ENCODE measurements at regions not wholly inside any gene's neighbourhood (a gene's known extent, or its start where the extent isn't known, plus 50 kb on each side); places are given as distances from the start of the nearest gene placed in this dataset.
"Not testable (repeated sequence)": the region's sequence is repeated elsewhere in the genome, so short reads cannot be mapped to it uniquely, and the experiment has no call there.

DNA sequence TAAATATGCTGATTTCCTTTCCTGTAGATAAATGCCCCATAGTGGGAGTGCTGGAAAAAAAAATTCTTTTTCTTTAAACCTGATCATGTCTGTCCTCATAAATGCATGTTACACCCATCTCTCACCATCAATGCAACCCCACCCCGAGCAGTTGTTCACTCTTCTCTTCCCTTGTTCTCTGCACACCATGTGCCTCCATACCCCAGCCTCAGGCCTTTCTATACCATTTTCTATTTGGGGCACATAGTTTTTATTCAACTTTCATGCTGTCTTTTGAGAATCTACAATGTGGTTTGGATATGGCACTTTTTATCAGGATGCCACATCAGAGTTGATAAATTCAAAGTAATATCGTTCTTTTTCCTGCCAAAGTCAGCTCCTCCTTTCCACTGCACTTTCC is 202.6 kb downstream of the POTED start:
- not testable (repeated sequence) for DNase-seq (ENCODE audit: low read depth in 2 of 2)

DNA sequence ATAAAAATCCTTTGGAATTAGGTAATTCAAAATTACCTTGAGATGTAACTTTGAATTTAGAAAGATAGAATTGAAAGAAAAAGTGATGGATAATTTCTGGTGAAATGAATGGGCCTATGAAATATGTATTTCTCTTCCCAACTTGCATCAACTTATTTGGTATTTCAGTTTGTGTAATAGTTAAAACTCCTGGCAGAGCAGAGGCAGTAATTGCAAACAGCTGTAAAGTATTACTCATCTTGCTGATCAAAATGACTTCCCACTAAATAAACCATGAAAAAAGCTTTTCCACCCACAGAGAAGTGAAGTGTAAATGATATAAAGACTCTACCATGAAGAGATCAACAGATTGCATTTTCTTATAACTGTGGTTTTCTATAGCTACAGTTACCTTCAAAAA is 201.0 kb downstream of the POTED start:
- not testable (repeated sequence) for DNase-seq (ENCODE audit: low read depth in 2 of 2)

- DNase-seq (ENCODE audit: low read depth in 2 of 2): not testable (repeated sequence)
These were observed 196.9 kb downstream of the POTED start for GRCh38 chr21:13806444-13806843.

GRCh38 chr21:13802757-13803156 is 193.2 kb downstream of the POTED start:
- DNase-seq (ENCODE audit: low read depth in 2 of 2): not testable (repeated sequence)
